MV-4-11 (cell line): ENCODE measurements at regions not wholly inside any gene's neighbourhood (a gene's known extent, or its start where the extent isn't known, plus 50 kb on each side); places are given as distances from the start of the nearest gene placed in this dataset.

Experiments used
- DNase-seq: peaks from one replicate; lab custom pipeline; 2025; lab: John Stamatoyannopoulos, UW

DNA sequence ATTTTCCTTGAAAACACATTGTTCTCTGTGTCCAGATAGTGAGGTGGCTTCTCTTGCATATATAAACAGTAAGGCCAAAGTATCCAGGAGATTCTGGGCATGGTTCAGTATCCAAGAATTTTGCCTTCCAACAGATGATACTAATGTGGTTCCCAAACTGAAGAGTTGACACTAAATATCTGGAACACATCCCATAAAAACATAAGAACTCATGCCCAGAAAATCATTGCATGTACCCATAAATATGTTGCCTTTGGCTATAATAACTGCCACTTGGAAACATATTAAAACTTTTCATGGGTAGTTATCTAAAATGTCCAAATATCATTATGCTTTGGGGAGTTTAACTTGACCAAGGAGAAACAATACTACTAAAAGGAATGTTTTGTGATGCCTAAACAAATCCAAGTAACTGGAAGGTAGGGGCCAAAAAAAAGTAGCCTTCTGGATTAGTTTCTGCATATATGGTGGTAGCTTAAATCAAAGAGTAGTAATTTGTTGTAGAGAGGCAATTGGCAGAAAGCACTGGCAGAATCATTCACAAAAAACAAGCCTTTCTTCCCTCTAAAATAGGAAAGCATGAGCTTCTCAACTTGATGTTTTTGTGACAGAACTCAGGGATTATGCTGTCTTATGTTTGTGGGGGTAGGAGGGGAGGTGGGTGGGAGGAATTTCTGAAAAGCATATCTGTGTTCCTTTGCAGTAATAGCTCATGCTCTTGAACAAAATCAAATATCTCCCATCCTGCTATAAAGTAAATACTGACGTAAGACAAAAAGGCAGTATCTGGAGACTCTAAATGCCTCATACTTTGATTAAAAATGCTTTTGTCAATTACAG lies 753.9 kb downstream of the TUSC7 start:
- DNase-seq: no peak

DNA sequence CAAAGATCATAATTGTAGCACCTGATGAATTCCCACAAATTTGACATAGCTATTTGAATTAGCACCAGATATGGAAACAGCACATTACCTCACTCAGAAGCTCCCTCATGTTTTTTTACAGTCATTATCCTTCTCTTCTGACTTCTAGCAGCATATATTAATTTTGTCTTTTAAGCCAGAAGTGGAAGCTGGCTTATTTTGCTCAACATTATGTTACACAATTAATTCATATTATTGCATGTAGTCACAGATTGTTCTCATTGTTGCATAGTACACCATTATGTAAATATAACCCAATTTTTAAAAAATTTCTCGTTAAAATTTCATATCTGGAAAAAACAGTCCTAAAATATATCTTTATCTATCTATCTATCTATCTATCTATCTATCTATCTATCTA lies 762.3 kb downstream of the TUSC7 start:
- no peak for DNase-seq

- no peak for DNase-seq
Observed at GRCh38 chr3:117473981-117474538, 764.5 kb downstream of the TUSC7 start.

DNA sequence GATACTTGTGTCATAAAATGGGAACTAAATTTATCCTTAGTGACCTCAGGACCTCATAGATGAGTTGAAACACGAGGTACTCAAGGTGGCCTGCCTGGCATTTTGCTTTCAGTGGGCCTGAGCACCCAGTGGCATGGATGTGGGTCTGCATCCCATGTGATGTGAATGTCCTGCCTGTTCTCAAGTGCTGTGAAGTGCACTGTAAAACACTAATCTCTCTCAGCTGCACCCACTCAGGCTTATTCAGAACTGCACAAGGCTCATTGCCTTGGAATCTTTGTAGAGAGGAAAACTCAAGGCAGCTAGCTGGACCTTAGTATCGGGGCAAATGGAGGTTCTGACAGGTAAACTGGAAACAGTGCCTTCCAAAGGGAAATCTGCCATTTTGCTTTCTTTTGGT lies 767.0 kb downstream of the TUSC7 start:
- DNase-seq: no peak

DNA sequence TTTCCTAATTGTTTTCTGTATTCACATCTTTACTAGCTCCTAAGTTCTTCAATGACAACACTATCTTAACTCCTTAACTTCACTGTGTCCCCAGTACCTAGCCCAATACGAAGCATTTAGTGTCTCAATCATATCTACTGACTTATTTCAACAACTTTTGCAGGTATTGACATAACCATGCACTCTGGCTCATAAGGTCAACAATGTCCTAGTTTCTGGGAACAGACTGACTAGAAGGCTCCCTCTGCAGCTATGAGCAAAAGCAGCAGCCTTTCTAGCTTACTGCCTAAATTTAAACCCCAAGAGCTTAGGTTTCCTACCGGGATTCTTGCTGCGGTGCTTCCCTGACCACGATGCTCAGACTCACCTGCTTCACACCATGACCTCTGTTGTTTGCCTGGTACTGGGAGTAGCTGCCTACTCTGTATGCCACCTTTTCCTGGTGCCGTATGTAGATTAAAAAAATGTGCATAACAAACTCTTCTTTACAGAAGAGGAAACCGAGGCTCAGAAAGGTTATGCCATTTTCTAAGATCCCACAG lies 767.7 kb downstream of the TUSC7 start:
- DNase-seq: no peak

DNA sequence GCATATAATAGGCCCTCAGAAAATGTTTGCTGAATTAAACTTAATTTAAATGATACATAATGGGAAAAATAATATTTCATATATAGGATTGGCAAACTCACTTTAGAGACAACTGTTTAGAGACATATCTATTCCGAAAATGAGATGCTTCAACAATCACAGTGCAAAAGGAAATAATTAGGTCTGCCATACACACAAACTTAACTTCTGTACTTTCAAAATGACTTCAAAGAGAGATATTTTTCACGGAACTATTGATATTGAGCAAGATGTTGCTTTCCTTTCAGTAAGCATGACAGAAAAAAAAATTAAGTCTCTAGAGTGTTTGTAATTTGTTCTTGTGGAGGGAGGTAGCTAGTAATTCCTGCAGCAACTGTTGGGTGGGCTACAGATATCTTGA lies 769.5 kb downstream of the TUSC7 start:
- no peak for DNase-seq

- no peak for DNase-seq
Observed at GRCh38 chr3:117480525-117480924, 770.9 kb downstream of the TUSC7 start.

- DNase-seq: no peak
Observed at GRCh38 chr3:117480972-117481371, 771.4 kb downstream of the TUSC7 start.

DNA sequence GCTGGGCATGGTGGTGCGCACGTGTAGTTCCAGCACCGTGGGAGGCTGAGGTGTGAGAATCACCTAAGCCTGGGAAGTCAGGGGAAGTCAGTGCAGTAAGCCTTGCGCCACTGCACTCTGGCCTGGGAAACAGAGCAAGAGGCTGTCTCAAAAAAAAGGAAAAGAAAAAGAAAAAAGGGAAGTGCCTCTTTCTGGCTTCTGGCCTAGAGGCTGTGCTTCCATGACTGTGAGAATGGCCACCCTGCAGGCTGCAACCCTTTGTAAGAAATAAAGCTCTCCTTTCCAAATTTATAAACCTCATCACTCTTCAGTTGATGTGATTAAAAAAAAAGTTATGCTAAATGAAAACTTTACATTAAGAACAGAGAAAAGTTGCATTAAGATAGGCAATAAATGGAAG lies 774.3 kb downstream of the TUSC7 start:
- peak; percentile 30 for DNase-seq

GRCh38 chr3:117485841-117486240 lies 776.3 kb downstream of the TUSC7 start:
- DNase-seq: no peak

GRCh38 chr3:117486719-117487716 lies 777.4 kb downstream of the TUSC7 start:
- no peak for DNase-seq

GRCh38 chr3:117488983-117489382 lies 779.4 kb downstream of the TUSC7 start:
- DNase-seq: no peak

GRCh38 chr3:117489663-117490079 lies 780.1 kb downstream of the TUSC7 start:
- DNase-seq: no peak

DNA sequence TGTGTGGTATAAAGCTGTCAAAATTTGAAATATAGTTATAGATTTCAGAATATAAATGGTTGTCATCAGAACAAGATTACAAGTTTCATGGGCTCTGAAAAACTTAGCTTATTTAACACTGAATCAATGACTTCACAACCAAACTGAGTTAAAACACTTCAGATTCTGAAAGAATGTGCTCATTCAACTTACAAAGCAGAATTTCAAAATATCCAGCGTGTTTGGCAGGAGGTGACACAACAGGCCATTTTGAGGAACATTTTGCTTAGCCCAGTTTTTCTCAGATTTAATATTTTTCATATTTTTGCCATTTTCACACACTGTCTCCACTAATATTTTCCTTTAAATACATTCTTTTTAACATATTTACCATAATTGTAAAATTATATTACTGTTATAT lies 781.1 kb downstream of the TUSC7 start:
- no peak for DNase-seq

- no peak for DNase-seq
Observed at GRCh38 chr3:117495620-117496019, 786.0 kb downstream of the TUSC7 start.

GRCh38 chr3:117499189-117499870 lies 789.8 kb downstream of the TUSC7 start:
- DNase-seq: no peak

DNA sequence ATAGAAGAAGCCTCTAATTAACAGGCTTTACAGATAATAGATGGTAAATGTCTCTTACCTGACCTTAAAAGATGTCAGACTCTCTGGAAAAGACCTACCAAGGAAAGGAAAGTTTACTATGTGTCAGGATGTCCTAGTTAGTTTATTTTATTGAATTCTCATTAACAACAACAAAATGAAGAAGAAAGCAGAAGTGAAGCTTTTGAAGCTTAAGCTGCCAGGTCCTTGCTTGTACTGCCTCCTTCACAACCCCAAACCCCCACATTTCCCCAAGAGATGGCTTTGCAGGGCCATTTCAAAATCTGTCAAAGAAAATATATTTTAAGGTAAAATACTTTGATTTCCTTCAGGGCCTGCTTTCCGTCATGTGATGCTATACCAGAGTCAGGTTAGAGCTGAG lies 798.4 kb downstream of the TUSC7 start:
- peak; percentile 5 for DNase-seq

- DNase-seq: no peak
Observed at GRCh38 chr3:117509858-117510257, 800.3 kb downstream of the TUSC7 start.

DNA sequence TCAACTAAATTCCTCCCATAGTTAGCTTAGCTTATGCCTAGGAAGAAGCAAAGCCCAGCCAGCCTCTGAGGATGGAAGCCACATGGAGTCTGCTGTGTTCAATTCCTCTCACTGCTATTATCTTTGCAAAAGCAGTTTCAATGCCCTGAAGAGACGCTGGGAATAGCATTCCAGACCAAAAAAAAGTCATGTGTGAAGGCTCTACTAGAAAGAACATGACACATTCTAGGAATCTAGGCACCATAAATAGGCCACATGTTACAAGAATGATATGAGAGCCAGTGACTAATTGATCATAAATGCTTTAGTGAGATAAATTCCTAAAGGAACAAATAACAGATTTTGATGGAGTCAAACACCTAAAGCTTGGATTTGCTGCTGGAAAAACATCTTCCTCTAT lies 800.8 kb downstream of the TUSC7 start:
- no peak for DNase-seq

DNA sequence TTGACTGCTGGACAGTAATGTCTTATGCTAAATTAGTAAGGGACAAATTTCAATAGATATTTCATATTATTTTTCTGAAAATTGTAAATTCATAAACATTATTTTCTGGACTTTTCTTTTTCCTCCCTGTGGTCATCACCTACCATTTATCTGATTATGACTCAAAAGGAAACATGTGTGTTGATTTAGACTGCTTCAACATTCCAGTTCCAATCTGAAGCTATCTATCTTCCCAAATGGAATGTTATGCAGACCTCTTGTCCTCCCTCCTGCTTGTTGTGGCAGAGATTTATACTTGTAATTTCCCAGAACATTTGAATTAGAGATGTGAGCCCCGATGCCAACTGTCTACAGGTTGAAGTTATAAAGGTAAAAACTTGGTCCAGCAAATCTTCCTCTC lies 803.4 kb downstream of the TUSC7 start:
- no peak for DNase-seq

GRCh38 chr3:117515309-117515708 lies 805.7 kb downstream of the TUSC7 start:
- DNase-seq: no peak

GRCh38 chr3:117518364-117518763 lies 808.8 kb downstream of the TUSC7 start:
- no peak for DNase-seq
